Smooth muscle cell (in vitro differentiated cells): ENCODE measurements at regions not wholly inside any gene's neighbourhood (a gene's known extent, or its start where the extent isn't known, plus 50 kb on each side); places are given as distances from the start of the nearest gene placed in this dataset.

Experiments
- DNase-seq: peaks from one replicate; lab custom pipeline; 2025; ENCODE audit not compliant: unreplicated experiment; lab: John Stamatoyannopoulos, UW
- H2AFZ ChIP-seq: fragments of 200-600 bp; sonication (generic); 2 replicates; pipeline ENCODE4 v1.6.0; 2016; ENCODE audit warnings: antibody characterized with exemption, low read depth, mild to moderate bottlenecking
- H3F3A ChIP-seq: fragments of 200-600 bp; sonication (generic); 2 replicates; pipeline ENCODE4 v1.6.0; 2017; ENCODE audit warnings: antibody characterized with exemption, low read depth
- H3K27ac ChIP-seq: fragments of 200-600 bp; sonication (generic); 2 replicates; pipeline ENCODE4 v1.5.1; 2016; ENCODE audit warnings: low read depth, mild to moderate bottlenecking
- H3K27me3 ChIP-seq: fragments of 200-600 bp; sonication (generic); 2 replicates; pipeline ENCODE4 v1.6.1; 2016; ENCODE audit warnings: low read depth, mild to moderate bottlenecking
- H3K36me3 ChIP-seq: fragments of 200-600 bp; sonication (generic); 2 replicates; pipeline ENCODE4 v1.5.1; 2016; ENCODE audit warnings: low read depth
- H3K4me1 ChIP-seq: fragments of 200-600 bp; sonication (generic); 2 replicates; pipeline ENCODE4 v1.5.1; 2016; ENCODE audit warnings: low read depth
- H3K4me2 ChIP-seq: fragments of 200-600 bp; sonication (generic); 2 replicates; pipeline ENCODE4 v1.6.0; 2016; ENCODE audit warnings: mild to moderate bottlenecking
- H3K4me3 ChIP-seq: fragments of 200-600 bp; sonication (generic); 2 replicates; pipeline ENCODE4 v1.5.1; 2016; ENCODE audit warnings: mild to moderate bottlenecking
- H3K79me2 ChIP-seq: fragments of 200-600 bp; sonication (generic); 2 replicates; pipeline ENCODE4 v1.6.0; 2016; ENCODE audit warnings: low read depth, mild to moderate bottlenecking
- H3K9ac ChIP-seq: fragments of 200-600 bp; sonication (generic); 2 replicates; pipeline ENCODE4 v1.6.0; 2016; ENCODE audit warnings: low read depth
- H3K9me3 ChIP-seq: fragments of 200-600 bp; sonication (generic); replicated peaks from 2 replicates; pipeline ENCODE4 v1.5.1; 2016; ENCODE audit warnings: low read depth
- H4K20me1 ChIP-seq: fragments of 200-600 bp; sonication (generic); 2 replicates; pipeline ENCODE4 v1.6.0; 2016; ENCODE audit warnings: low read depth
- whole genome bisulfite sequencing: methylation state at CpG from one replicate; pipeline ENCODE4 v1.1.7; 2016; ENCODE audit warnings: low lambda C conversion rate; 5-methylcytosine and 5-hydroxymethylcytosine counted together
- TF ChIP-seq, protein P1 (sequence below): fragments of 200-600 bp; sonication (generic); IDR thresholded peaks from 2 replicates; pipeline ENCODE4 v1.5.1; 2017; ENCODE audit warnings: borderline replicate concordance, mild to moderate bottlenecking, antibody characterized with exemption; ENCODE audit not compliant: insufficient read depth, poor library complexity, severe bottlenecking

DNA sequence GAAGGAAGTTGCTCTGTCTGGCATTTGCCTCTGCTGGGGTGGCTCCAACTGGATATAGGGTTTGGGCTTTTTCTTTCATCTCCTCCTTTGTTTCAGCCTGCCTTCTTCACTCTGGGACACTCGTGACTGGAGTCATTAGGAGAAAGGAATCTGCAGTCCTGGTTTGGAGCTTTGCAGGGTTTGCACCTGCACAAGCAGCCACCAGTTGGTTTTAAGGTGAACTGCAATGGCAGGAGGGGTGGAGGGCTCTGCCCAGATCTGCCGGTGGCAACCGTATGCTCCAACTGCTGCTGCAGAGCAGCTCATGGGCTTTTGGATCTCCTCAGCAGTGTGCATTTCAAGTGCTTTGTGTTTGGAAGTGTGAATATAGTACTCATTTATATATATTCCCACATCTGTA, 131.3 kb upstream of the MGAT5 start:
- Histone ChIP-seq H3K36me3 (no peaks in the 10 kb centered on the region), H3K4me3 (no peak overlapping the region), H3K4me2 (no peak overlapping the region), H3K79me2 (peaks cover 34% of the 10 kb centered on the region), H3F3A (peaks cover 14% of the 10 kb centered on the region), H3K27me3 (no peaks in the 10 kb centered on the region), H4K20me1 (peaks cover 62% of the 10 kb centered on the region), H3K4me1 (peaks cover 9% of the 10 kb centered on the region), H3K9ac (no peak overlapping the region), H3K27ac (no peak overlapping the region), H3K9me3 (no peaks in the 10 kb centered on the region), H2AFZ (no peak overlapping the region)
- TF ChIP-seq, protein P1, sequence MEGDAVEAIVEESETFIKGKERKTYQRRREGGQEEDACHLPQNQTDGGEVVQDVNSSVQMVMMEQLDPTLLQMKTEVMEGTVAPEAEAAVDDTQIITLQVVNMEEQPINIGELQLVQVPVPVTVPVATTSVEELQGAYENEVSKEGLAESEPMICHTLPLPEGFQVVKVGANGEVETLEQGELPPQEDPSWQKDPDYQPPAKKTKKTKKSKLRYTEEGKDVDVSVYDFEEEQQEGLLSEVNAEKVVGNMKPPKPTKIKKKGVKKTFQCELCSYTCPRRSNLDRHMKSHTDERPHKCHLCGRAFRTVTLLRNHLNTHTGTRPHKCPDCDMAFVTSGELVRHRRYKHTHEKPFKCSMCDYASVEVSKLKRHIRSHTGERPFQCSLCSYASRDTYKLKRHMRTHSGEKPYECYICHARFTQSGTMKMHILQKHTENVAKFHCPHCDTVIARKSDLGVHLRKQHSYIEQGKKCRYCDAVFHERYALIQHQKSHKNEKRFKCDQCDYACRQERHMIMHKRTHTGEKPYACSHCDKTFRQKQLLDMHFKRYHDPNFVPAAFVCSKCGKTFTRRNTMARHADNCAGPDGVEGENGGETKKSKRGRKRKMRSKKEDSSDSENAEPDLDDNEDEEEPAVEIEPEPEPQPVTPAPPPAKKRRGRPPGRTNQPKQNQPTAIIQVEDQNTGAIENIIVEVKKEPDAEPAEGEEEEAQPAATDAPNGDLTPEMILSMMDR = no peak
- 85% methylated on average over 3 of the region's 3 CpGs for whole genome bisulfite sequencing
- no peak for DNase-seq

DNA sequence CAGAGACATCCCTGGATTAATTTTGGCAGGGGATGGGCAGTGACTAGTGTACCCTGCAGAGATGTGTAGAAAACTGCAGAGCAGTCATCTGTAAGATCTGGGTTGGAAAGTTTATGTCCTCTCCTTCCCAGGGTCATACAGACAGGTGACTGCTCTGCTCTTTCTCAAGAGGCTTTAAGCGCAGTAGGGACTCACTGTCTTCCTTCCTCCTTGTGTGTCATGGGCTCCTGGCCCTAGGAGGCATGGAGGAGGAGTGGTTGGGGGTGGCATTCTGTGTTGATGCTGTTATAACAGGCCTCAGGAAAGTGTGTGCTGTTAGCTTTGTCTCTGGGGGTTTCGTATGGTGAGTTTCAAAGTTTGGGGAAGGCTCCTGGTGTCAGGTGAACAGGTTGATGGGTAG, 130.5 kb upstream of the MGAT5 start:
- no peaks in the 10 kb centered on the region for H3K9me3 ChIP-seq
- H3K27me3 ChIP-seq = no peaks in the 10 kb centered on the region
- H2AFZ ChIP-seq = no peak overlapping the region
- H3K36me3 ChIP-seq = no peaks in the 10 kb centered on the region
- 94% methylated on average over 2 of the region's 2 CpGs for WGBS
- DNase-seq = no peak
- H3K27ac ChIP-seq = no peak overlapping the region
- TF ChIP-seq, protein P1 = no peak
- H3K4me1 ChIP-seq = peaks cover 9% of the 10 kb centered on the region
- H4K20me1 ChIP-seq = peaks cover 69% of the 10 kb centered on the region
- no peak overlapping the region for H3K4me3 ChIP-seq
- peak overlapping the region; percentile 3 for H3K4me2 ChIP-seq
- H3K9ac ChIP-seq = no peak overlapping the region
- H3F3A ChIP-seq = peaks cover 14% of the 10 kb centered on the region
- peaks cover 38% of the 10 kb centered on the region for H3K79me2 ChIP-seq

GRCh38 chr2:134124047-134124753, 129.7 kb upstream of the MGAT5 start:
- Histone ChIP-seq H3K27me3 (no peaks in the 10 kb centered on the region), H3K9ac (no peak overlapping the region), H2AFZ (no peak overlapping the region), H3K4me1 (peaks cover 9% of the 10 kb centered on the region), H4K20me1 (peaks cover 78% of the 10 kb centered on the region), H3K4me2 (no peak overlapping the region), H3K36me3 (no peaks in the 10 kb centered on the region), H3K9me3 (no peaks in the 10 kb centered on the region), H3K27ac (no peak overlapping the region), H3F3A (peaks cover 6% of the 10 kb centered on the region), H3K79me2 (peaks cover 38% of the 10 kb centered on the region), H3K4me3 (no peak overlapping the region)
- TF ChIP-seq, protein P1 = no peak
- 66% methylated on average over 3 of the region's 3 CpGs for WGBS
- DNase-seq = no peak

DNA sequence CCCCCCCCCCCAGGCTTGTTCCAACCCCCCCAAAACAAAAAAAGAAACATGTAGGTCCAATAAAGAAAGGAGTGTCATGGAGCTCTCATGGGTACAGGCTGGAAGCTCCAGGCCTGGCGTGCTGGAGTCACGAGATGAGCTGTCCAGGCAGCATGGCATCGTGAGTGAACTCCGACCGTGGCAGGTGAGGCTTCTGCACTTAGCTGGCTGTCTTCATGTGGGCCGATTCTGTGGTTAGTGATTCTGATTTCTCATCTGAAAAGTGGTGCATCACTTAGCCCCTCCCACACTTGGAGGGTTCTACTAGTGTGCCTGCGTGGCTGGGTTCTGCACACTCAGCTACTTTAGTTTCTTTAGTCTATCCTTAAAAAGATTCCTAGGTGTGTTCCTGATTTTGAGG, 126.4 kb upstream of the MGAT5 start:
- Histone ChIP-seq H3F3A (no peaks in the 10 kb centered on the region), H3K4me3 (no peak overlapping the region), H2AFZ (no peak overlapping the region), H3K27me3 (no peaks in the 10 kb centered on the region), H3K36me3 (no peaks in the 10 kb centered on the region), H3K9me3 (no peaks in the 10 kb centered on the region), H3K79me2 (peaks cover 43% of the 10 kb centered on the region), H3K9ac (no peak overlapping the region), H3K27ac (no peak overlapping the region), H3K4me2 (no peak overlapping the region), H3K4me1 (no peaks in the 10 kb centered on the region), H4K20me1 (peaks cover 93% of the 10 kb centered on the region)
- no peak for DNase-seq
- 97% methylated on average over 7 of the region's 7 CpGs for WGBS
- TF ChIP-seq, protein P1 = no peak
